Colonic mucosa (tissue), 4 donors: ENCODE measurements at regions not wholly inside any gene's neighbourhood (a gene's known extent, or its start where the extent isn't known, plus 50 kb on each side); places are given as distances from the start of the nearest gene placed in this dataset.

Experiments used
- DNase-seq: peaks from one replicate; pipeline ENCODE4 v3.0.0-alpha.2; 2020
- H3K27ac ChIP-seq: fragments of 200-600 bp; one replicate; pipeline ENCODE4 v1.8.0; 2021
- H3K27me3 ChIP-seq: fragments of 200-600 bp; one replicate; pipeline ENCODE4 v1.8.0; 2021
- H3K36me3 ChIP-seq: fragments of 200-600 bp; one replicate; pipeline ENCODE4 v1.8.0; 2021
- H3K4me1 ChIP-seq: fragments of 200-600 bp; one replicate; pipeline ENCODE4 v1.8.0; 2021; ENCODE audit warnings: mild to moderate bottlenecking
- H3K4me3 ChIP-seq: fragments of 200-600 bp; one replicate; pipeline ENCODE4 v1.8.0; 2021
- H3K9ac ChIP-seq, 2 donors: one replicate each; pipeline ENCODE4 v1.7.0; 2013; ENCODE audit warnings: control low read depth in 2 of 2, low read depth in 2 of 2, low read length in 2 of 2
- H3K9me3 ChIP-seq: fragments of 200-600 bp; one replicate; pipeline ENCODE4 v1.8.0; 2021
- CTCF ChIP-seq: fragments of 200-600 bp; IDR thresholded peaks from one replicate; pipeline ENCODE4 v1.8.0; 2022; ENCODE audit warnings: antibody characterized with exemption, mild to moderate bottlenecking
- intact Hi-C: fragments of 100-400 bp; cut with DNase I; formaldehyde crosslinking; loops from one replicate; pipeline ENCODE4 v1.14.1; 2022
- donor health status: healthy.
- donor health status: DM: no; HTN: no; CAD: no.
- donor health status: DM: no; HTN: no; CAD: no.

- intact Hi-C loops: no loop called here
- no peak overlapping the region for H3K4me3 ChIP-seq
- no peak for TF ChIP-seq CTCF
- H3K9me3 ChIP-seq: no peaks in the 10 kb centered on the region
- H3K27me3 ChIP-seq: no peaks in the 10 kb centered on the region
- no peak overlapping the region for H3K9ac ChIP-seq
- H3K36me3 ChIP-seq: no peaks in the 10 kb centered on the region
- H3K27ac ChIP-seq: no peak overlapping the region
- DNase-seq: no peak
- H3K4me1 ChIP-seq: no peaks in the 10 kb centered on the region
Measured at GRCh38 chr14:34020014-34020413, 69.1 kb upstream of the EGLN3 start.

GRCh38 chr14:34018564-34019244 lies 67.8 kb upstream of the EGLN3 start:
- Histone ChIP-seq H3K36me3 (no peaks in the 10 kb centered on the region), H3K4me3 (no peak overlapping the region), H3K4me1 (no peaks in the 10 kb centered on the region), H3K9ac (no peak overlapping the region), H3K9me3 (no peaks in the 10 kb centered on the region), H3K27me3 (no peaks in the 10 kb centered on the region), H3K27ac (no peak overlapping the region)
- DNase-seq: no peak
- intact Hi-C loops: no loop called here
- TF ChIP-seq CTCF: no peak

DNA sequence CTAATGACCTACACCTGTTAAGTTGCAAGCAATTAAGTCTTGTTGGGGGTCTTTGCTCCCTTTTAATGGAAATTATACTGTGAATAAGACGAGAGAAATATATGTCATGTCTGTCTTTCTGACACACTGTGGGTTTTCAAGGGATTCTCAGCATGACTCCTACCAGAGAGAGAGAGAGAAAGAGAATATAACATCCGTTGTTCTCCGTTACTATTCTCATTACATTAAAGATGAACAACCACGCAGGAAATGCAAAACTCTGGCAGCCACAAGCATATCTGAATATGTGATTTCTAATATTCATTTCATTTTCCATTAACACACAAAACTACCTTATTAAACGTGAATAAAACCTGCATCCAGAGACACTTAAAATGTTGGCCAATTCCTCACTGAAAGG lies 67.3 kb upstream of the EGLN3 start:
- Histone ChIP-seq H3K27me3 (no peaks in the 10 kb centered on the region), H3K9ac (no peak overlapping the region), H3K4me3 (no peak overlapping the region), H3K36me3 (no peaks in the 10 kb centered on the region), H3K4me1 (no peaks in the 10 kb centered on the region), H3K9me3 (no peaks in the 10 kb centered on the region), H3K27ac (no peak overlapping the region)
- no peak for DNase-seq
- TF ChIP-seq CTCF: no peak
- intact Hi-C loops: no loop called here

DNA sequence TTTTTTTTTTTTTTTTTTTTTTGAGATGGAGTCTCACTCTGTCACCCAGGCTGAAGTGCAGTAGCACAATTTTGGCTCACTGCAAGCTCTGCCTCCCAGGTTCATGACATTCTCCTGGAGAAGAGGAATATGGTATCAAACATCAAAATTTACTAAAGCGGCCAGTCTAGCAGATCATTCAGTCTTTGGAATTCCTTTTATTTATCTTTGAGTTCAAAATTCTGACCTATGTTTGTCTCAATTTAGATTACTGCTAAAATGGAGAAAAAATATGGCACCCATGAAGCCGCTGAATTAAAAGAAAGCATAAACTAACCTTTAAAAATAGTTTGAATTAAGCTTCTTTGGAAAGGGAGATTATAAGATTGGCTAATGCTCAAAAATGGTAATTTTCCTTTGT lies 64.5 kb upstream of the EGLN3 start:
- no peaks in the 10 kb centered on the region for H3K27me3 ChIP-seq
- no peaks in the 10 kb centered on the region for H3K36me3 ChIP-seq
- intact Hi-C loops: no loop called here
- no peaks in the 10 kb centered on the region for H3K9me3 ChIP-seq
- no peak overlapping the region for H3K4me3 ChIP-seq
- no peak for DNase-seq
- no peaks in the 10 kb centered on the region for H3K4me1 ChIP-seq
- TF ChIP-seq CTCF: no peak
- no peak overlapping the region for H3K9ac ChIP-seq
- no peak overlapping the region for H3K27ac ChIP-seq

GRCh38 chr14:34014936-34015335 lies 64.1 kb upstream of the EGLN3 start:
- H3K27ac ChIP-seq: no peak overlapping the region
- no peaks in the 10 kb centered on the region for H3K4me1 ChIP-seq
- H3K9me3 ChIP-seq: no peaks in the 10 kb centered on the region
- no peak overlapping the region for H3K9ac ChIP-seq
- no peak overlapping the region for H3K4me3 ChIP-seq
- intact Hi-C loops: no loop called here
- H3K36me3 ChIP-seq: no peaks in the 10 kb centered on the region
- no peaks in the 10 kb centered on the region for H3K27me3 ChIP-seq
- TF ChIP-seq CTCF: no peak
- DNase-seq: no peak
